ENCODE measurements at regions not wholly inside any gene's neighbourhood (a gene's known extent, or its start where the extent isn't known, plus 50 kb on each side); places are given as distances from the start of the nearest gene placed in this dataset.

DNA sequence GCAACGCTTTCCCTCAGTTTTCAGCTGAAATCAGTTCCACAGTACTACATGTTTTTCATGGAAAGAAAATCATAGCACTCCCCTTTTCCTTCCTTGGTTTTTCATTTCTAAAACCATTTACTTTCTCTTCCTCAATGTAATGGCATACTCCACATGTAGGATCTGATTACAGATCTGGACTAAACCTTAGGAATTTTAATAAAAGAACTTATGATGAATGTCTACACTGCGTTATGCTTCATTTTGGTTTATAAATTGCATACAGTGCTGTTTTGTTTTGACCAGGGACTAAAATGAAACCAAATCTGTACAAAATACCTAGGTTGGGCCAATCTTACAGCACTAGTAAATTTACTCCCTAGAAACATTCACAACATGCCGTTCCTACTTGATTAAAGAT is 589.9 kb downstream of the TBC1D4 start:
- Histone ChIP-seq H3K9me3 (ENCODE audit: control insufficient read depth, insufficient read depth, low read depth, low read length) (no peaks in the 10 kb centered on the region), H2AFZ (ENCODE audit: low read length) (peak overlapping the region; percentile 25), H3K36me3 (ENCODE audit: control insufficient read depth, insufficient read depth, low read length) (no peaks in the 10 kb centered on the region), H3K9ac (ENCODE audit: insufficient read depth, low read length) (no peak overlapping the region), H4K20me1 (ENCODE audit: control insufficient read depth, extremely low read depth, insufficient read depth, low read length) (no peaks in the 10 kb centered on the region), H3K4me3 (replicated peaks in 1 of 4; ENCODE audit: control extremely low read depth in 1 of 4, insufficient read depth in 1 of 4, low read depth in 3 of 4, low read length in 4 of 4) (no peak overlapping the region), H3K79me2 (ENCODE audit: control insufficient read depth, insufficient read depth, low read length) (no peaks in the 10 kb centered on the region), H3K27me3 (ENCODE audit: control insufficient read depth, insufficient read depth, low read length) (no peaks in the 10 kb centered on the region), H3K4me1 (ENCODE audit: control insufficient read depth, extremely low read depth, insufficient read depth, low read length) (no peaks in the 10 kb centered on the region), H3K4me2 (ENCODE audit: extremely low read depth, insufficient read depth, low read length) (no peak overlapping the region), H3K27ac (ENCODE audit: insufficient read depth, low read length) (no peak overlapping the region)
- TF ChIP-seq EZH2 (IDR thresholded peaks at IDR 0.05; ENCODE audit: low read length, missing control alignments) (no peak), CTCF (conservative IDR thresholded peaks at IDR 0.05 in 1 of 2, IDR thresholded peaks at IDR 0.05 in 1 of 2; ENCODE audit: low read depth in 1 of 2, low read length in 2 of 2) (no peak)
- peak in 1 of 2 donors; percentile 11 for DNase-seq (ENCODE audit: low read depth in 2 of 2)

GRCh38 chr13:74891610-74892009 is 590.4 kb downstream of the TBC1D4 start:
- H3K9ac ChIP-seq (ENCODE audit: insufficient read depth, low read length), result no peak overlapping the region
- no peak overlapping the region for H3K27ac ChIP-seq (ENCODE audit: insufficient read depth, low read length)

DNA sequence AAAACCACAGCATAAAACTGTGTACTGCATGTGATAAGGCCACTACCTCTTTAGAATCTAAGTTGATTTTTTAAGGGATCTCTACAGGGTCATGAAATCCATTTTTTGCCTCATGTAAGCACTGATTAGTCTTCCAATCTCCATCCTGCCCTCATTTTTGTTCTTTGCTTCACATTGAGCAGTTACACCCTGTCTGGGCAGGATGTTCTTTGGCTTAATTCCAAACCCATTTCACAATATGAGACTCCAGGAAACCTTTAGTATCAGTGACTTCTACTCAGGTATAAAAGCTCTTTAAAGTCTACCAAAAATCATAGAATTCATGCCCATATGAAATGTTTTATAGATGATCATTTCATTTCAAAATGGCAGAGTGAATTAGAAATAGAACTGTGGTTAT is 592.6 kb downstream of the TBC1D4 start:
- TF ChIP-seq EZH2 (IDR thresholded peaks at IDR 0.05; ENCODE audit: low read length, missing control alignments), result no peak
- TF ChIP-seq CTCF (conservative IDR thresholded peaks at IDR 0.05 in 1 of 2, IDR thresholded peaks at IDR 0.05 in 1 of 2; ENCODE audit: low read depth in 1 of 2, low read length in 2 of 2), result no peak
- Histone ChIP-seq H3K4me2 (ENCODE audit: extremely low read depth, insufficient read depth, low read length) (no peak overlapping the region), H3K9ac (ENCODE audit: insufficient read depth, low read length) (no peak overlapping the region), H3K79me2 (ENCODE audit: control insufficient read depth, insufficient read depth, low read length) (no peaks in the 10 kb centered on the region), H3K4me3 (replicated peaks in 1 of 4; ENCODE audit: control extremely low read depth in 1 of 4, insufficient read depth in 1 of 4, low read depth in 3 of 4, low read length in 4 of 4) (no peak overlapping the region), H3K27ac (ENCODE audit: insufficient read depth, low read length) (no peak overlapping the region), H3K9me3 (ENCODE audit: control insufficient read depth, insufficient read depth, low read depth, low read length) (no peaks in the 10 kb centered on the region), H3K27me3 (ENCODE audit: control insufficient read depth, insufficient read depth, low read length) (no peaks in the 10 kb centered on the region), H3K4me1 (ENCODE audit: control insufficient read depth, extremely low read depth, insufficient read depth, low read length) (no peaks in the 10 kb centered on the region), H4K20me1 (ENCODE audit: control insufficient read depth, extremely low read depth, insufficient read depth, low read length) (no peaks in the 10 kb centered on the region), H3K36me3 (ENCODE audit: control insufficient read depth, insufficient read depth, low read length) (no peaks in the 10 kb centered on the region), H2AFZ (ENCODE audit: low read length) (no peak overlapping the region)
- peak in 1 of 2 donors; percentile 41 for DNase-seq (ENCODE audit: low read depth in 2 of 2)

More at GRCh38 chr13:74891610-74892009, 590.4 kb downstream of the TBC1D4 start:
- no peak overlapping the region for H3K4me3 ChIP-seq (replicated peaks in 1 of 4; ENCODE audit: control extremely low read depth in 1 of 4, insufficient read depth in 1 of 4, low read depth in 3 of 4, low read length in 4 of 4)
- H4K20me1 ChIP-seq (ENCODE audit: control insufficient read depth, extremely low read depth, insufficient read depth, low read length), result no peaks in the 10 kb centered on the region
- no peaks in the 10 kb centered on the region for H3K27me3 ChIP-seq (ENCODE audit: control insufficient read depth, insufficient read depth, low read length)
- peak overlapping the region; percentile 7 for H2AFZ ChIP-seq (ENCODE audit: low read length)
- TF ChIP-seq CTCF (conservative IDR thresholded peaks at IDR 0.05 in 1 of 2, IDR thresholded peaks at IDR 0.05 in 1 of 2; ENCODE audit: low read depth in 1 of 2, low read length in 2 of 2), result no peak
- TF ChIP-seq EZH2 (IDR thresholded peaks at IDR 0.05; ENCODE audit: low read length, missing control alignments), result no peak
- DNase-seq (ENCODE audit: low read depth in 2 of 2), result peak; percentile 45 to 58
- H3K79me2 ChIP-seq (ENCODE audit: control insufficient read depth, insufficient read depth, low read length), result no peaks in the 10 kb centered on the region
- no peaks in the 10 kb centered on the region for H3K9me3 ChIP-seq (ENCODE audit: control insufficient read depth, insufficient read depth, low read depth, low read length)
- no peaks in the 10 kb centered on the region for H3K36me3 ChIP-seq (ENCODE audit: control insufficient read depth, insufficient read depth, low read length)
- no peaks in the 10 kb centered on the region for H3K4me1 ChIP-seq (ENCODE audit: control insufficient read depth, extremely low read depth, insufficient read depth, low read length)
- no peak overlapping the region for H3K4me2 ChIP-seq (ENCODE audit: extremely low read depth, insufficient read depth, low read length)

All from fibroblast of lung (primary cell).